SK-N-SH (cell line): ENCODE measurements at regions not wholly inside any gene's neighbourhood (a gene's known extent, or its start where the extent isn't known, plus 50 kb on each side); places are given as distances from the start of the nearest gene placed in this dataset.

Experiments used
- CTCF ChIA-PET: fragments of 300-600, 350-600 bp; formaldehyde crosslinking; extraction: SDS; loops from one replicate; lab custom pipeline; 2021; lab: Yijun Ruan, JAX
- POLR2A ChIA-PET: fragments of 350-600 bp; sonication (Branson Sonifier 250); formaldehyde crosslinking; extraction: SDS; loops from one replicate; lab custom pipeline; 2020; ENCODE audit warnings: antibody characterized with exemption, inconsistent platforms; lab: Yijun Ruan, JAX
- DNase-seq: peaks from one replicate; pipeline ENCODE4 v3.0.0; 2012
- H2AFZ ChIP-seq: fragments of 200-600 bp; sonication (generic); 2 replicates; pipeline ENCODE4 v1.8.1; 2016; ENCODE audit warnings: antibody characterized with exemption, mild to moderate bottlenecking, low read depth
- H3F3A ChIP-seq: fragments of 200-600 bp; sonication (generic); replicated peaks from 2 replicates; pipeline ENCODE3; 2016; ENCODE audit warnings: antibody characterized with exemption, mild to moderate bottlenecking; ENCODE audit not compliant: insufficient read depth
- H3K27ac ChIP-seq, 2 experiments: fragments of 200-500 bp in 1 of 2; fragments of 200-600 bp in 1 of 2; sonication (Bioruptor generic) in 1 of 2; sonication (generic), shearing (Covaris generic) in 1 of 2; 2 replicates each; pipeline versions ENCODE4 v1.5.1 to v1.6.1; 2014 to 2016; ENCODE audit warnings: low read depth in 2 of 2, inconsistent platforms in 1 of 2, low read length in 1 of 2, mild to moderate bottlenecking in 1 of 2, mixed read lengths in 1 of 2
- H3K27me3 ChIP-seq: fragments of 200-600 bp; sonication (generic), shearing (Covaris generic); 2 replicates; pipeline ENCODE4 v1.6.1; 2016; ENCODE audit warnings: mixed run types; ENCODE audit not compliant: insufficient read depth
- H3K36me3 ChIP-seq, 2 experiments: fragments of 200-500 bp in 1 of 2; fragments of 200-600 bp in 1 of 2; sonication (Bioruptor generic) in 1 of 2; sonication (generic) in 1 of 2; replicated peaks in 1 of 2; 2 replicates each; pipeline versions ENCODE3 to v1.5.1; 2014 to 2016; ENCODE audit warnings: low read length in 1 of 2, mild to moderate bottlenecking in 1 of 2; ENCODE audit not compliant: insufficient read depth in 2 of 2, control insufficient read depth in 1 of 2
- H3K4me1 ChIP-seq, 2 experiments: fragments of 200-500 bp in 1 of 2; fragments of 200-600 bp in 1 of 2; sonication (Bioruptor generic) in 1 of 2; sonication (generic), shearing (Covaris generic) in 1 of 2; 2 replicates each; pipeline versions ENCODE4 v1.5.1 to v1.6.1; 2014 to 2016; ENCODE audit warnings: low read depth in 1 of 2, low read length in 1 of 2, mixed run types in 1 of 2; ENCODE audit not compliant: insufficient read depth in 2 of 2, control insufficient read depth in 1 of 2
- H3K4me2 ChIP-seq: fragments of 200-600 bp; sonication (generic), shearing (Covaris generic); 2 replicates; pipeline ENCODE4 v1.6.1; 2017; ENCODE audit warnings: mixed run types
- H3K4me3 ChIP-seq, 2 experiments: fragments of 200-500 bp in 1 of 2; fragments of 200-600 bp in 1 of 2; sonication (Bioruptor generic) in 1 of 2; sonication (generic), shearing (Covaris generic) in 1 of 2; 2 replicates each; pipeline versions ENCODE4 v1.5.1 to v1.8.1; 2014 to 2016; ENCODE audit warnings: low read depth in 2 of 2, inconsistent platforms in 1 of 2, low read length in 1 of 2, mild to moderate bottlenecking in 1 of 2, mixed read lengths in 1 of 2, moderate library complexity in 1 of 2
- H3K79me2 ChIP-seq: fragments of 200-600 bp; sonication (generic); 2 replicates; pipeline ENCODE4 v1.8.1; 2017; ENCODE audit warnings: mild to moderate bottlenecking; ENCODE audit not compliant: insufficient read depth
- H3K9ac ChIP-seq: fragments of 200-600 bp; sonication (generic); 2 replicates; pipeline ENCODE4 v1.6.1; 2017; ENCODE audit warnings: mixed run types
- H3K9me2 ChIP-seq: fragments of 200-600 bp; sonication (generic); 2 replicates; pipeline ENCODE4 v1.6.1; 2017; ENCODE audit warnings: mixed run types
- H3K9me3 ChIP-seq: fragments of 200-600 bp; sonication (generic); 2 replicates; pipeline ENCODE4 v1.6.1; 2017; ENCODE audit warnings: mixed run types, mild to moderate bottlenecking, moderate library complexity
- H4K20me1 ChIP-seq: fragments of 200-600 bp; sonication (generic); 2 replicates; pipeline ENCODE4 v1.6.1; 2017; ENCODE audit warnings: mild to moderate bottlenecking, mixed run types; ENCODE audit not compliant: insufficient read depth
- CHD2 ChIP-seq: fragments of 150-350 bp; IDR thresholded peaks from 2 replicates; pipeline ENCODE4 v1.6.1; 2018; ENCODE audit warnings: low read length; ENCODE audit not compliant: partially characterized antibody
- EZH2phosphoT487 ChIP-seq: fragments of 200-600 bp; sonication (generic); IDR thresholded peaks from 2 replicates; pipeline ENCODE4 v1.6.1; 2017; ENCODE audit warnings: low read depth, mixed run types, mild to moderate bottlenecking, antibody characterized with exemption, moderate library complexity, borderline replicate concordance
- FOSL2 ChIP-seq: IDR thresholded peaks from 2 replicates; pipeline ENCODE4 v1.4.0; 2012; ENCODE audit warnings: low read depth, mild to moderate bottlenecking, moderate library complexity, borderline replicate concordance
- FOXJ3 ChIP-seq: sonication (generic); formaldehyde crosslinking; IDR thresholded peaks from 2 replicates; pipeline ENCODE4 v1.5.1; 2020; ENCODE audit warnings: mild to moderate bottlenecking, missing genetic modification reagents
- GATA2 ChIP-seq: sonication (generic); formaldehyde crosslinking; IDR thresholded peaks from 2 replicates; pipeline ENCODE4 v1.5.0; 2020; ENCODE audit warnings: mild to moderate bottlenecking, missing genetic modification reagents
- JUND ChIP-seq: IDR thresholded peaks from 2 replicates; pipeline ENCODE4 v1.4.0; 2012
- MXI1 ChIP-seq: IDR thresholded peaks from 2 replicates; pipeline ENCODE4 v1.6.1; 2012; ENCODE audit warnings: mild to moderate bottlenecking, low read depth, low read length, improper control_type of control experiment
- NRF1 ChIP-seq: IDR thresholded peaks from 2 replicates; pipeline ENCODE4 v1.6.1; 2012; ENCODE audit warnings: low read depth, mild to moderate bottlenecking, low read length
- POLR2AphosphoS5 ChIP-seq: IDR thresholded peaks from 2 replicates; pipeline ENCODE4 v1.6.1; 2012; ENCODE audit warnings: low read depth, low read length
- RXRA ChIP-seq: IDR thresholded peaks from 2 replicates; pipeline ENCODE4 v1.4.0; 2012; ENCODE audit warnings: low read depth, mild to moderate bottlenecking, borderline replicate concordance
- SMC3 ChIP-seq: IDR thresholded peaks from 2 replicates; pipeline ENCODE4 v1.6.1; 2012; ENCODE audit warnings: low read depth, low read length, improper control_type of control experiment
- TAF1 ChIP-seq: IDR thresholded peaks from 2 replicates; pipeline ENCODE4 v1.6.1; 2012; ENCODE audit warnings: low read depth, mild to moderate bottlenecking, low read length, moderate library complexity, borderline replicate concordance
- TCF12 ChIP-seq: IDR thresholded peaks from 2 replicates; pipeline ENCODE4 v1.4.0; 2012
- TEAD4 ChIP-seq: IDR thresholded peaks from 2 replicates; pipeline ENCODE4 v1.4.0; 2012; ENCODE audit warnings: mild to moderate bottlenecking, borderline replicate concordance; ENCODE audit not compliant: insufficient read depth
- USF2 ChIP-seq: fragments of 150-350 bp; IDR thresholded peaks from 2 replicates; pipeline ENCODE4 v1.6.1; 2017; ENCODE audit warnings: antibody characterized with exemption, low read length, low read depth, borderline replicate concordance
- YY1 ChIP-seq: IDR thresholded peaks from 2 replicates; pipeline ENCODE4 v1.4.0; 2012; ENCODE audit warnings: low read depth, mild to moderate bottlenecking
- WGBS: methylation state at CpG from one replicate; pipeline ENCODE4 v1.1.6; 2017; ENCODE audit warnings: low lambda C conversion rate; 5-methylcytosine and 5-hydroxymethylcytosine counted together
- TF ChIP-seq, protein P1 (sequence below): fragments of 200-600 bp; sonication (generic); IDR thresholded peaks from 2 replicates; pipeline ENCODE4 v1.6.1; 2017; ENCODE audit warnings: antibody characterized with exemption, mild to moderate bottlenecking, moderate library complexity
- TF ChIP-seq, protein P2 (sequence below): IDR thresholded peaks from 2 replicates; pipeline ENCODE4 v1.6.1; 2012; ENCODE audit warnings: mild to moderate bottlenecking, low read depth, low read length, moderate library complexity
- TF ChIP-seq, protein P3 (sequence below): IDR thresholded peaks from 2 replicates; pipeline ENCODE4 v1.4.0; 2012; ENCODE audit warnings: low read depth

DNA sequence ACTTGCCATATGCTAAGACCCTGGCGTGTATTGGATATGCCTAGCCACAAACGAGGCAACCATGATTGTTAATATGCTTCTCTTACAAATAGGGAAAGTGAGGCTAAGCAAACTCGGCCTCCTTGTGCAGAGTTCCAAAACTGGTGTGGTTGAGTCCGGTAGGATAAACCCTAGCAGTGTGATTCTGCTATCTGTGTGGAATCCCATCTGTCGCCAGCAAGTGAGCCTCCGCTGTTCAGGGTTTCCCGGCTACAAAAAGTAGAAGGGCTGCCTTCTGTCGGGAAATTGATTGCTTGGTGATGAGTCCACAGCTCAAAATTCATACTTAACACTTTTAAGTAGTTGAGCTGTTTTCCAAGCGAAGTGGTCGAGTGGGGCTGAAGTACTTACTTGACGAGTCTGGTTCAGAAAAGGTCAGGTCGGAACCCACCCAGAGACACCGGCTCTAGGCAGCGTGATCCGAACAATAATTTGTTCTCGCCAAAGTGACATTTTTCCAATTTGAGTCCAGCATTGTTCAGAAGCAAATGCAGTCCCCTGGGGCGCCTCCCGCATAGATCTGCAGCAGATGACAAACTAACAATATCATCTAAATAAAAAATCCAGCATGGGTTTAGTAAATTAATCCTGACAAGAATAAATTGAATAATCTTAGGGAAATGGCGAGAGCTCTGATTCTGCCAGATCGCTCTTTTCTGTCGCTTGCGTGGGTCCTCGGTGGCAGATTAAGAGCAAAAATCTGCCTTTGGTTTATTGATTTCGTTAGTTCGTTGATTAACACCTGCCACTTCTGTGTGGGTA is 686.7 kb upstream of the RBFOX1 start:
- H3K27me3 ChIP-seq = no peaks in the 10 kb centered on the region
- no peaks in the 10 kb centered on the region for H4K20me1 ChIP-seq
- no peak overlapping the region for H3K4me3 ChIP-seq
- H3K4me2 ChIP-seq = no peak overlapping the region
- no peaks in the 10 kb centered on the region for H3K79me2 ChIP-seq
- no peak overlapping the region for H3K9ac ChIP-seq
- ChIA-PET POLR2A (interaction anchor here (1.1 kb wide), 1 partner anchor 1142 kb away, joined by 3 read pairs; no protein-coding TSS in a partner anchor), CTCF (interaction anchor here (2.7 to 4.8 kb wide), 2 partner anchors 15 to 73 kb away, joined by 15 to 51 read pairs; no protein-coding TSS in a partner anchor)
- H3F3A ChIP-seq = no peaks in the 10 kb centered on the region
- no peaks in the 10 kb centered on the region for H3K9me3 ChIP-seq
- H3K27ac ChIP-seq = no peak overlapping the region
- no peaks in the 10 kb centered on the region for H3K9me2 ChIP-seq
- 32% methylated on average over 21 of the region's 25 CpGs for WGBS
- no peaks in the 10 kb centered on the region for H3K36me3 ChIP-seq
- H2AFZ ChIP-seq = no peak overlapping the region
- H3K4me1 ChIP-seq = no peaks in the 10 kb centered on the region; a peak in 2 of 4 replicates
- TF ChIP-seq YY1 (no peak), TCF12 (no peak), FOXJ3 (CRISPR knock-in tag) (no peak), SMC3 (no peak), RXRA (no peak), GATA2 (CRISPR knock-in tag) (no peak), USF2 (no peak), CHD2 (no peak)
- TF ChIP-seq, protein P1, sequence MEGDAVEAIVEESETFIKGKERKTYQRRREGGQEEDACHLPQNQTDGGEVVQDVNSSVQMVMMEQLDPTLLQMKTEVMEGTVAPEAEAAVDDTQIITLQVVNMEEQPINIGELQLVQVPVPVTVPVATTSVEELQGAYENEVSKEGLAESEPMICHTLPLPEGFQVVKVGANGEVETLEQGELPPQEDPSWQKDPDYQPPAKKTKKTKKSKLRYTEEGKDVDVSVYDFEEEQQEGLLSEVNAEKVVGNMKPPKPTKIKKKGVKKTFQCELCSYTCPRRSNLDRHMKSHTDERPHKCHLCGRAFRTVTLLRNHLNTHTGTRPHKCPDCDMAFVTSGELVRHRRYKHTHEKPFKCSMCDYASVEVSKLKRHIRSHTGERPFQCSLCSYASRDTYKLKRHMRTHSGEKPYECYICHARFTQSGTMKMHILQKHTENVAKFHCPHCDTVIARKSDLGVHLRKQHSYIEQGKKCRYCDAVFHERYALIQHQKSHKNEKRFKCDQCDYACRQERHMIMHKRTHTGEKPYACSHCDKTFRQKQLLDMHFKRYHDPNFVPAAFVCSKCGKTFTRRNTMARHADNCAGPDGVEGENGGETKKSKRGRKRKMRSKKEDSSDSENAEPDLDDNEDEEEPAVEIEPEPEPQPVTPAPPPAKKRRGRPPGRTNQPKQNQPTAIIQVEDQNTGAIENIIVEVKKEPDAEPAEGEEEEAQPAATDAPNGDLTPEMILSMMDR = no peak
- DNase-seq = no peak

GRCh38 chr16:6644916-6645315 is 687.7 kb upstream of the RBFOX1 start:
- DNase-seq = no peak
- Histone ChIP-seq H3K36me3 (no peaks in the 10 kb centered on the region), H4K20me1 (no peaks in the 10 kb centered on the region), H3K27ac (no peak overlapping the region), H3F3A (no peaks in the 10 kb centered on the region), H3K4me1 (no peaks in the 10 kb centered on the region; a peak in 2 of 4 replicates), H3K79me2 (no peaks in the 10 kb centered on the region), H3K4me2 (no peak overlapping the region), H3K9ac (no peak overlapping the region), H2AFZ (no peak overlapping the region), H3K9me2 (no peaks in the 10 kb centered on the region), H3K4me3 (no peak overlapping the region), H3K27me3 (no peaks in the 10 kb centered on the region), H3K9me3 (no peaks in the 10 kb centered on the region)
- 9% methylated on average over 4 of the region's 4 CpGs for WGBS
- ChIA-PET CTCF (interaction anchor here (0.9 to 4.8 kb wide), 7 partner anchors 14 to 1155 kb away, joined by 3 to 51 read pairs (median 3); no protein-coding TSS in a partner anchor), POLR2A (interaction anchor here (0.6 kb wide), 1 partner anchor 70 kb away, joined by 5 read pairs; no protein-coding TSS in a partner anchor)
- TF ChIP-seq FOSL2 = no peak
- TF ChIP-seq NRF1 = no peak
- no peak for TF ChIP-seq POLR2AphosphoS5
- TF ChIP-seq JUND = no peak
- TF ChIP-seq, protein P2, sequence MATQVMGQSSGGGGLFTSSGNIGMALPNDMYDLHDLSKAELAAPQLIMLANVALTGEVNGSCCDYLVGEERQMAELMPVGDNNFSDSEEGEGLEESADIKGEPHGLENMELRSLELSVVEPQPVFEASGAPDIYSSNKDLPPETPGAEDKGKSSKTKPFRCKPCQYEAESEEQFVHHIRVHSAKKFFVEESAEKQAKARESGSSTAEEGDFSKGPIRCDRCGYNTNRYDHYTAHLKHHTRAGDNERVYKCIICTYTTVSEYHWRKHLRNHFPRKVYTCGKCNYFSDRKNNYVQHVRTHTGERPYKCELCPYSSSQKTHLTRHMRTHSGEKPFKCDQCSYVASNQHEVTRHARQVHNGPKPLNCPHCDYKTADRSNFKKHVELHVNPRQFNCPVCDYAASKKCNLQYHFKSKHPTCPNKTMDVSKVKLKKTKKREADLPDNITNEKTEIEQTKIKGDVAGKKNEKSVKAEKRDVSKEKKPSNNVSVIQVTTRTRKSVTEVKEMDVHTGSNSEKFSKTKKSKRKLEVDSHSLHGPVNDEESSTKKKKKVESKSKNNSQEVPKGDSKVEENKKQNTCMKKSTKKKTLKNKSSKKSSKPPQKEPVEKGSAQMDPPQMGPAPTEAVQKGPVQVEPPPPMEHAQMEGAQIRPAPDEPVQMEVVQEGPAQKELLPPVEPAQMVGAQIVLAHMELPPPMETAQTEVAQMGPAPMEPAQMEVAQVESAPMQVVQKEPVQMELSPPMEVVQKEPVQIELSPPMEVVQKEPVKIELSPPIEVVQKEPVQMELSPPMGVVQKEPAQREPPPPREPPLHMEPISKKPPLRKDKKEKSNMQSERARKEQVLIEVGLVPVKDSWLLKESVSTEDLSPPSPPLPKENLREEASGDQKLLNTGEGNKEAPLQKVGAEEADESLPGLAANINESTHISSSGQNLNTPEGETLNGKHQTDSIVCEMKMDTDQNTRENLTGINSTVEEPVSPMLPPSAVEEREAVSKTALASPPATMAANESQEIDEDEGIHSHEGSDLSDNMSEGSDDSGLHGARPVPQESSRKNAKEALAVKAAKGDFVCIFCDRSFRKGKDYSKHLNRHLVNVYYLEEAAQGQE = no peak
- no peak for TF ChIP-seq GATA2 (CRISPR knock-in tag)
- TF ChIP-seq TEAD4 = no peak
- TF ChIP-seq, protein P3, sequence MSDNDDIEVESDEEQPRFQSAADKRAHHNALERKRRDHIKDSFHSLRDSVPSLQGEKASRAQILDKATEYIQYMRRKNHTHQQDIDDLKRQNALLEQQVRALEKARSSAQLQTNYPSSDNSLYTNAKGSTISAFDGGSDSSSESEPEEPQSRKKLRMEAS = no peak
- no peak for TF ChIP-seq USF2
- no peak for TF ChIP-seq SMC3
- no peak for TF ChIP-seq EZH2phosphoT487
- no peak for TF ChIP-seq TAF1
- TF ChIP-seq MXI1 = no peak
